H1 (cell line): ENCODE measurements at regions not wholly inside any gene's neighbourhood (a gene's known extent, or its start where the extent isn't known, plus 50 kb on each side); places are given as distances from the start of the nearest gene placed in this dataset.

Source experiments
- CTCF ChIA-PET: fragments of 300-600 bp; sonication (Branson Sonifier 250); formaldehyde crosslinking; loops from one replicate; lab custom pipeline; 2021; ENCODE audit not compliant: partially characterized antibody; lab: Charles Lee
- POLR2A ChIA-PET: fragments of 300-600 bp; sonication (Branson Sonifier 250); formaldehyde crosslinking; loops from one replicate; lab custom pipeline; 2021; ENCODE audit warnings: inconsistent platforms; ENCODE audit not compliant: partially characterized antibody; lab: Charles Lee
- DNase-seq, 2 experiments: peaks; one replicate each; pipeline versions ENCODE4 v3.0.0 to v3.0.0-alpha.2; 2010 to 2022; ENCODE audit warnings: low spot score in 2 of 2, low read depth in 1 of 2, mixed read lengths in 1 of 2
- FAIRE-seq: peaks from 2 replicates; lab custom pipeline; 2011; peaks lifted over from hg19 to GRCh38; lab: Jason Lieb, UNC
- H2AFZ ChIP-seq: 2 replicates; pipeline ENCODE4 v1.8.1; 2012; ENCODE audit warnings: low read length, inconsistent platforms
- H2AK5ac ChIP-seq: 2 replicates; pipeline ENCODE4 v1.6.1; 2013; ENCODE audit warnings: low read depth, low read length
- H2BK120ac ChIP-seq: replicated peaks from 2 replicates; pipeline ENCODE3; 2013; ENCODE audit warnings: low read depth, low read length, inconsistent platforms
- H2BK12ac ChIP-seq: 2 replicates; pipeline ENCODE4 v1.6.1; 2013; ENCODE audit warnings: low read depth, low read length
- H2BK15ac ChIP-seq: 2 replicates; pipeline ENCODE4 v1.6.1; 2013; ENCODE audit warnings: low read length
- H2BK20ac ChIP-seq: 2 replicates; pipeline ENCODE4 v1.6.1; 2013; ENCODE audit warnings: low read length
- H2BK5ac ChIP-seq: 2 replicates; pipeline ENCODE4 v1.6.1; 2013; ENCODE audit warnings: low read depth, low read length
- H3K14ac ChIP-seq: 2 replicates; pipeline ENCODE4 v1.6.1; 2013; ENCODE audit warnings: inconsistent platforms; ENCODE audit not compliant: insufficient read length
- H3K18ac ChIP-seq: 2 replicates; pipeline ENCODE4 v1.6.1; 2013; ENCODE audit warnings: low read length; ENCODE audit errors: extremely low read depth
- H3K23ac ChIP-seq: 2 replicates; pipeline ENCODE4 v1.6.1; 2013; ENCODE audit warnings: inconsistent platforms; ENCODE audit not compliant: insufficient read length
- H3K23me2 ChIP-seq: 2 replicates; pipeline ENCODE4 v1.6.1; 2013; ENCODE audit warnings: low read depth, low read length
- H3K27ac ChIP-seq: 2 replicates; pipeline ENCODE4 v1.6.1; 2011; ENCODE audit warnings: low read depth, low read length, inconsistent platforms
- H3K27me3 ChIP-seq, 4 experiments: replicated peaks in 1 of 4; 1 replicate in 1 of 4; 2 replicates in 3 of 4; pipeline versions ENCODE4 v1.6.1 to v1.8.1; 2011 to 2013; ENCODE audit warnings: low read length in 3 of 4, mild to moderate bottlenecking in 3 of 4, inconsistent platforms in 2 of 4, mixed read lengths in 2 of 4, moderate library complexity in 1 of 4; ENCODE audit not compliant: control insufficient read depth in 3 of 4, insufficient read depth in 3 of 4; ENCODE audit errors: extremely low read depth in 1 of 4
- H3K36me3 ChIP-seq, 4 experiments: 2 replicates each; pipeline versions ENCODE4 v1.6.1 to v1.8.1; 2011 to 2013; ENCODE audit warnings: mild to moderate bottlenecking in 4 of 4, low read length in 3 of 4, moderate library complexity in 2 of 4, control low read depth in 1 of 4, inconsistent platforms in 1 of 4; ENCODE audit not compliant: insufficient read depth in 4 of 4, control insufficient read depth in 2 of 4
- H3K4ac ChIP-seq: replicated peaks from 2 replicates; pipeline ENCODE3; 2013; ENCODE audit warnings: low read length, low read depth, mixed read lengths, inconsistent platforms; ENCODE audit not compliant: insufficient read length
- H3K4me1 ChIP-seq, 4 experiments: replicated peaks in 1 of 4; 1 replicate in 1 of 4; 2 replicates in 3 of 4; pipeline versions ENCODE4 v1.6.1 to v1.8.1; 2011 to 2013; ENCODE audit warnings: low read length in 3 of 4, inconsistent platforms in 2 of 4, mixed read lengths in 1 of 4; ENCODE audit not compliant: insufficient read depth in 4 of 4, control insufficient read depth in 3 of 4
- H3K4me2 ChIP-seq, 2 experiments: 2 replicates each; pipeline versions ENCODE4 v1.6.1 to v1.8.1; 2011 to 2013; ENCODE audit warnings: low read depth in 2 of 2, low read length in 2 of 2, control low read depth in 1 of 2, inconsistent platforms in 1 of 2, mild to moderate bottlenecking in 1 of 2; ENCODE audit not compliant: insufficient read depth in 1 of 2
- H3K4me3 ChIP-seq, 4 experiments: fragments of 200-600, 300-600 bp in 1 of 4; sonication (generic), shearing (Covaris generic), sonication (Bioruptor Twin) in 1 of 4; 2 replicates each; pipeline versions ENCODE4 v1.5.1 to v1.8.1; 2011 to 2016; ENCODE audit warnings: low read length in 4 of 4, low read depth in 3 of 4, control low read depth in 2 of 4, inconsistent platforms in 2 of 4, mild to moderate bottlenecking in 2 of 4, mixed read lengths in 1 of 4, moderate library complexity in 1 of 4; ENCODE audit not compliant: insufficient read depth in 2 of 4; ENCODE audit errors: extremely low read depth in 1 of 4
- H3K56ac ChIP-seq: replicated peaks from 2 replicates; pipeline ENCODE3; 2013; ENCODE audit warnings: low read depth, mild to moderate bottlenecking, mixed read lengths, low read length, inconsistent platforms; ENCODE audit not compliant: insufficient read length
- H3K79me1 ChIP-seq: 2 replicates; pipeline ENCODE4 v1.6.1; 2013; ENCODE audit warnings: low read depth, low read length, control low read depth
- H3K79me2 ChIP-seq, 2 experiments: 2 replicates each; pipeline versions ENCODE4 v1.6.1 to v1.8.1; 2012 to 2013; ENCODE audit warnings: low read length in 2 of 2, mild to moderate bottlenecking in 2 of 2, inconsistent platforms in 1 of 2; ENCODE audit not compliant: insufficient read depth in 2 of 2, control insufficient read depth in 1 of 2
- H3K9ac ChIP-seq, 4 experiments: replicated peaks in 1 of 4; 1 replicate in 1 of 4; 2 replicates in 3 of 4; pipeline versions ENCODE4 v1.6.1 to v1.8.1; 2011 to 2013; ENCODE audit warnings: low read depth in 3 of 4, low read length in 3 of 4, control low read depth in 2 of 4, mild to moderate bottlenecking in 2 of 4, moderate library complexity in 2 of 4, inconsistent platforms in 1 of 4; ENCODE audit errors: extremely low read depth in 1 of 4
- H3K9me3 ChIP-seq, 2 experiments: 2 replicates each; pipeline versions ENCODE4 v1.6.1 to v1.8.1; 2012 to 2013; ENCODE audit warnings: mild to moderate bottlenecking in 2 of 2, moderate library complexity in 2 of 2, control low read depth in 1 of 2, inconsistent platforms in 1 of 2, low read depth in 1 of 2, low read length in 1 of 2, mixed read lengths in 1 of 2; ENCODE audit not compliant: insufficient read depth in 2 of 2
- H4K20me1 ChIP-seq, 2 experiments: replicated peaks in 1 of 2; 2 replicates each; pipeline versions ENCODE3 to v1.8.1; 2011 to 2013; ENCODE audit warnings: inconsistent platforms in 2 of 2, low read length in 2 of 2, mild to moderate bottlenecking in 1 of 2; ENCODE audit not compliant: insufficient read depth in 2 of 2, control insufficient read depth in 1 of 2
- H4K5ac ChIP-seq: 2 replicates; pipeline ENCODE4 v1.6.1; 2013; ENCODE audit warnings: low read length, low read depth, mixed read lengths, inconsistent platforms; ENCODE audit not compliant: insufficient read length
- H4K8ac ChIP-seq: 2 replicates; pipeline ENCODE4 v1.8.0; 2013; ENCODE audit warnings: mild to moderate bottlenecking, moderate library complexity, low read length, inconsistent platforms; ENCODE audit not compliant: insufficient read depth; ENCODE audit errors: extremely low read depth
- H4K91ac ChIP-seq: replicated peaks from 2 replicates; pipeline ENCODE3; 2013; ENCODE audit warnings: low read length, mixed read lengths, inconsistent platforms; ENCODE audit not compliant: insufficient read length
- BACH1 ChIP-seq: IDR thresholded peaks from 2 replicates; pipeline ENCODE4 v1.6.1; 2012; ENCODE audit warnings: low read length, improper control_type of control experiment
- SIN3A ChIP-seq, 2 experiments: IDR thresholded peaks in 1 of 2; conservative IDR thresholded peaks in 1 of 2; 2 replicates each; pipeline ENCODE4 v1.6.1; 2011 to 2012; ENCODE audit warnings: low read length in 2 of 2, improper control_type of control experiment in 1 of 2, low read depth in 1 of 2, mild to moderate bottlenecking in 1 of 2
- WGBS, 2 experiments: shearing (Covaris generic) in 1 of 2; methylation state at CpG; one replicate each; pipeline versions ENCODE4 v1.1.6 to v1.1.7; 2013 to 2015; ENCODE audit warnings: low lambda C conversion rate in 2 of 2, mixed read lengths in 2 of 2, inconsistent platforms in 1 of 2, low coverage in 1 of 2, missing lambda C conversion rate in 1 of 2; ENCODE audit not compliant: insufficient replicate concordance in 2 of 2, insufficient coverage in 1 of 2, insufficient read length in 1 of 2; ENCODE audit errors: extremely low coverage in 1 of 2, missing lambda C conversion rate in 1 of 2; 5-methylcytosine and 5-hydroxymethylcytosine counted together

- Histone ChIP-seq H3K4me3 (no peak overlapping the region), H4K91ac (no peak overlapping the region), H3K4me1 (no peaks in the 10 kb centered on the region), H3K27ac (no peak overlapping the region), H2BK120ac (no peak overlapping the region), H2BK5ac (no peak overlapping the region; the same call in 1 of the 2 replicates), H3K18ac (no peak overlapping the region), H3K14ac (no peak overlapping the region), H3K27me3 (no peaks in the 10 kb centered on the region), H2AK5ac (no peak overlapping the region), H3K4ac (no peak overlapping the region), H3K79me2 (no peaks in the 10 kb centered on the region), H2BK12ac (no peak overlapping the region), H3K79me1 (no peaks in the 10 kb centered on the region; the same call in 1 of the 2 replicates), H3K9ac (no peak overlapping the region), H2BK15ac (no peak overlapping the region), H4K5ac (no peak overlapping the region)
- DNase-seq (no peak), FAIRE-seq (no peak)
- ChIA-PET CTCF (interaction anchor here (1.3 kb wide), 1 partner anchor 57 kb away, joined by 3 read pairs; no protein-coding TSS in a partner anchor), POLR2A (no interaction called here)
- TF ChIP-seq SIN3A (conservative IDR thresholded peaks at IDR 0.05 in 1 of 2, IDR thresholded peaks at IDR 0.05 in 1 of 2; ENCODE audit: low read depth in 1 of 2, low read length in 2 of 2) (no peak), BACH1 (no peak)
- TF ChIP-seq, all 59 proteins: peak for 0
- no peak overlapping the region for H2BK20ac ChIP-seq
- H2AFZ ChIP-seq: no peak overlapping the region
- no peak overlapping the region for H4K8ac ChIP-seq
- H3K23ac ChIP-seq: no peak overlapping the region
- H3K36me3 ChIP-seq: no peaks in the 10 kb centered on the region; a peak in 1 of 8 replicates
- no peak overlapping the region for H3K4me2 ChIP-seq
- WGBS, 2 experiments: 82% methylated on average over 1 of the region's 1 CpG; no CpG with 5 or more reads in 1 of the 2 experiments
- no peak overlapping the region for H3K56ac ChIP-seq
- H3K23me2 ChIP-seq: no peaks in the 10 kb centered on the region
- no peaks in the 10 kb centered on the region for H3K9me3 ChIP-seq
- no peaks in the 10 kb centered on the region for H4K20me1 ChIP-seq
Observed at GRCh38 chr13:79736356-79736755, 255.4 kb downstream of the NDFIP2 start.
